ENCODE measurements at regions not wholly inside any gene's neighbourhood (a gene's known extent, or its start where the extent isn't known, plus 50 kb on each side); places are given as distances from the start of the nearest gene placed in this dataset.

- no peak for TF ChIP-seq CTCF (IDR thresholded peaks at IDR 0.05; ENCODE audit: insufficient read depth, low read length, poor library complexity, severe bottlenecking)
- H3K4me3 ChIP-seq (ENCODE audit: low read depth, low read length), result no peak overlapping the region
- no peaks in the 10 kb centered on the region for H3K36me3 ChIP-seq (ENCODE audit: control insufficient read depth, insufficient read depth, low read length)
- no peak for DNase-seq (ENCODE audit: low read depth)
- no peaks in the 10 kb centered on the region for H3K27me3 ChIP-seq (ENCODE audit: control insufficient read depth, insufficient read depth, low read length)
Observed at GRCh38 chr5:178808886-178809285, 50.9 kb upstream of the ZNF354B start.

- Histone ChIP-seq H3K27me3 (ENCODE audit: control insufficient read depth, insufficient read depth, low read length) (no peaks in the 10 kb centered on the region), H3K4me3 (ENCODE audit: low read depth, low read length) (no peak overlapping the region), H3K36me3 (ENCODE audit: control insufficient read depth, insufficient read depth, low read length) (no peaks in the 10 kb centered on the region)
- TF ChIP-seq CTCF (IDR thresholded peaks at IDR 0.05; ENCODE audit: insufficient read depth, low read length, poor library complexity, severe bottlenecking), result no peak
- DNase-seq (ENCODE audit: low read depth), result no peak
Observed at GRCh38 chr5:178801021-178801420, 58.7 kb upstream of the ZNF354B start.

DNA sequence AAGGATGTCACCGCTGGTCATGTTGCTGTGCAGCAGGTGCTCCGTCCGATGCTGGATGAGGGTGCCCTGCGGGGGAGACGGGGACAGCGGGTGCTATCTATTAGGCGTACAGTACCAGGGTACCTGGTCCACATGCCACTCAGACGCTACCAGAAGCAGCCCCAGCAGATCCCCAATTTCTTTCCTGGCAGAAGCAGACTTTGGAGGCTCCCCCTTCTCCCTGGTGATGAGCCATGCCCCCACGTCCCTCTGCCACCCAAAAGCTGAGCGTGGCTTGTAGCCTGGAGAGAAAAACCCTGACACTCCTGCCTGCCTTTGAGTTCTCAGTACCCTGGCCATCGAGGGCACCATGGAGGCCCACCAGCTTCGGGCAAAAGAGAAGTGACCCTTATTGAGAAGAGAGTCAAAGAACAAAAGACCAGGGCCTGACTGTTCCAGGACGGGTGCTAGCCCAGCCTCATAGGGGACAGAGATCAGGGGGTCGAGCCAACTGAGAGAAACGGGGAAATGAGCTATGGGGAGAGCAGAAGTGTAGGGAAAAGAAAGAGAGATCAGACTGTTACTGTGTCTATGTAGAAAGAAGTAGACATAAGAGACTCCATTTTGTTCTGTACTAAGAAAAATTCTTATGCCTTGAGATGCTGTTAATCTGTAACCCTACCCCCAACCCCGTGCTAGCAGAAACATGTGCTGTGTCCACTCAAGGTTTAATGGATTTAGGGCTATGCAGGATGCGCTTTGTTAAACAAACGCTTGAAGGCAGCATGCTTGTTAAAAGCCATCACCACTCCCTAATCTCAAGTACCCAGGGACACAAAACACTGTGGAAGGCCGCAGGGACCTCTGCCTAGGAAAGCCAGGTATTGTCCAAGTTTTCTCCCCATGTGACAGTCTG, 62.0 kb upstream of the ZNF354B start:
- no peaks in the 10 kb centered on the region for H3K36me3 ChIP-seq (ENCODE audit: control insufficient read depth, insufficient read depth, low read length)
- no peaks in the 10 kb centered on the region for H3K27me3 ChIP-seq (ENCODE audit: control insufficient read depth, insufficient read depth, low read length)
- TF ChIP-seq CTCF (IDR thresholded peaks at IDR 0.05; ENCODE audit: insufficient read depth, low read length, poor library complexity, severe bottlenecking), result no peak
- H3K4me3 ChIP-seq (ENCODE audit: low read depth, low read length), result no peak overlapping the region
- DNase-seq (ENCODE audit: low read depth), result no peak

DNA sequence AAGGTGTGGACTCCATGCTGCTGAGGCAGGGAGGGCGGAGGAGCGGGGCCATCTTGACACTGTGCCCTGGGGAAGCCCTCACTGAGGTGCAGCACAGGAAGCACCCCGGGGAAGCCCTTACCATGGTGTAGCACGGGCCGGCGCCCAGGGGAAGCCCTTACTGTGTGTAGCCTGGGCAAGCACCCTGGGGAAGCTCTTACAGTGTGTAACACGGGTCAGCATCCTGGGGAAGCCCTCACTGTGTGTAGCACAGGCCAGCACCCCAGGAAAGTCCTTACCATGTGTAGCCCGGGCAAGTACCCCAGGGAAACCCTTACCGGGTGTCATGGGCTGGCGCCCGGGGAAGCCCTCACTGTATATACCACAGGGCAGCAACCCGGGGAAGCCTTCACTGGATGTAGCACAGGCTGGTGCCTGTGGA, 62.6 kb upstream of the ZNF354B start:
- no peak for TF ChIP-seq CTCF (IDR thresholded peaks at IDR 0.05; ENCODE audit: insufficient read depth, low read length, poor library complexity, severe bottlenecking)
- no peak overlapping the region for H3K4me3 ChIP-seq (ENCODE audit: low read depth, low read length)
- H3K36me3 ChIP-seq (ENCODE audit: control insufficient read depth, insufficient read depth, low read length), result no peaks in the 10 kb centered on the region
- no peak for DNase-seq (ENCODE audit: low read depth)
- no peaks in the 10 kb centered on the region for H3K27me3 ChIP-seq (ENCODE audit: control insufficient read depth, insufficient read depth, low read length)

- no peak for DNase-seq (ENCODE audit: low read depth)
- Histone ChIP-seq H3K27me3 (ENCODE audit: control insufficient read depth, insufficient read depth, low read length) (no peaks in the 10 kb centered on the region), H3K4me3 (ENCODE audit: low read depth, low read length) (no peak overlapping the region), H3K36me3 (ENCODE audit: control insufficient read depth, insufficient read depth, low read length) (no peaks in the 10 kb centered on the region)
- TF ChIP-seq CTCF (IDR thresholded peaks at IDR 0.05; ENCODE audit: insufficient read depth, low read length, poor library complexity, severe bottlenecking), result no peak
Observed at GRCh38 chr5:178796165-178796945, 63.4 kb upstream of the ZNF354B start.
